Gastroesophageal sphincter (tissue), 4 donors: ENCODE measurements at regions not wholly inside any gene's neighbourhood (a gene's known extent, or its start where the extent isn't known, plus 50 kb on each side); places are given as distances from the start of the nearest gene placed in this dataset.

Experiments
- ATAC-seq: fragments of 150-250 bp; one replicate; pipeline ENCODE4 v1.9.1; 2016; ENCODE audit warnings: mild to moderate bottlenecking, moderate library complexity
- H3K27ac ChIP-seq, 4 donors: fragments of 200-600 bp; sonication (generic) in 3 of 4; 1 replicate in 3 of 4; 2 replicates in 1 of 4; pipeline ENCODE4 v1.5.1; 2016 to 2019
- H3K27me3 ChIP-seq: fragments of 200-600 bp; sonication (generic); one replicate; pipeline ENCODE4 v1.5.1; 2019
- H3K36me3 ChIP-seq, 2 donors: fragments of 200-600 bp; sonication (generic); one replicate each; pipeline ENCODE4 v1.5.1; 2019; ENCODE audit warnings: control low read depth in 1 of 2
- H3K4me1 ChIP-seq, 3 donors: fragments of 200-600 bp; sonication (generic); 1 replicate in 2 of 3; 2 replicates in 1 of 3; pipeline ENCODE4 v1.5.1; 2016 to 2019; ENCODE audit warnings: control low read depth in 2 of 3
- H3K4me3 ChIP-seq, 2 donors: fragments of 200-600 bp; sonication (generic); one replicate each; pipeline ENCODE4 v1.5.1; 2019; ENCODE audit warnings: mild to moderate bottlenecking in 1 of 2, moderate library complexity in 1 of 2
- H3K9me3 ChIP-seq, 3 donors: fragments of 200-600 bp; sonication (generic); one replicate each; pipeline ENCODE4 v1.5.1; 2017 to 2019; ENCODE audit warnings: control low read depth in 2 of 3
- EP300 ChIP-seq: sonication (generic); formaldehyde crosslinking; IDR thresholded peaks from one replicate; pipeline ENCODE4 v1.6.1; 2017; ENCODE audit warnings: antibody characterized with exemption, mild to moderate bottlenecking
- POLR2A ChIP-seq, 2 donors: fragments of 450-650 bp; IDR thresholded peaks; one replicate each; pipeline ENCODE4 v1.6.1; 2017; ENCODE audit warnings: antibody characterized with exemption in 2 of 2, mild to moderate bottlenecking in 2 of 2, moderate library complexity in 1 of 2
- POLR2AphosphoS5 ChIP-seq: sonication (generic); formaldehyde crosslinking; IDR thresholded peaks from one replicate; pipeline ENCODE4 v1.6.1; 2017; ENCODE audit warnings: antibody characterized with exemption
- WGBS, 2 donors: methylation state at CpG; one replicate each; pipeline ENCODE4 v1.1.5; 2018; ENCODE audit warnings: low coverage in 1 of 2; 5-methylcytosine and 5-hydroxymethylcytosine counted together
- TF ChIP-seq, protein P1 (sequence below), 4 experiments: fragments of 200-600 bp in 2 of 4; fragments of 450-650 bp in 2 of 4; sonication (generic) in 1 of 4; IDR thresholded peaks; one replicate each; pipeline ENCODE4 v1.5.1; 2017 to 2019; ENCODE audit warnings: antibody characterized with exemption in 4 of 4, mild to moderate bottlenecking in 2 of 4, moderate library complexity in 2 of 4

DNA sequence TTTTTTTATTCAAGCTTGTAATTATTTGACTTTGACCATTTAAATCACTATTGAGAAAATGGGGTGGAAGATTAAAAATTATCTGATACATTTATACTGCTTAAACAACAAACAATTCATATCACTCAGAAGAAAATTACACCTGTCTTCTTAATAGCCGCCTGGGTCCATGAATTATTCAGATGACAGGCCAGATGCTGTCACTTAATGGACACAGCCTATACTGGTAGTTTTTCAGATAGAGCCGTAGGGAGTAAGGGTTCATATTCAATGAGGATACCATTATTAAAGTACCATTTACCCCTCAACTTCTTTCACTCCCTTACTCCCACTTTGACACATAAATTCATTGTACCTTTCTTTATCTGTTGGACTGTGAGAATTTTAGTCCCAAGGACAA is 1193.4 kb upstream of the MAP3K7 start:
- TF ChIP-seq, protein P1, sequence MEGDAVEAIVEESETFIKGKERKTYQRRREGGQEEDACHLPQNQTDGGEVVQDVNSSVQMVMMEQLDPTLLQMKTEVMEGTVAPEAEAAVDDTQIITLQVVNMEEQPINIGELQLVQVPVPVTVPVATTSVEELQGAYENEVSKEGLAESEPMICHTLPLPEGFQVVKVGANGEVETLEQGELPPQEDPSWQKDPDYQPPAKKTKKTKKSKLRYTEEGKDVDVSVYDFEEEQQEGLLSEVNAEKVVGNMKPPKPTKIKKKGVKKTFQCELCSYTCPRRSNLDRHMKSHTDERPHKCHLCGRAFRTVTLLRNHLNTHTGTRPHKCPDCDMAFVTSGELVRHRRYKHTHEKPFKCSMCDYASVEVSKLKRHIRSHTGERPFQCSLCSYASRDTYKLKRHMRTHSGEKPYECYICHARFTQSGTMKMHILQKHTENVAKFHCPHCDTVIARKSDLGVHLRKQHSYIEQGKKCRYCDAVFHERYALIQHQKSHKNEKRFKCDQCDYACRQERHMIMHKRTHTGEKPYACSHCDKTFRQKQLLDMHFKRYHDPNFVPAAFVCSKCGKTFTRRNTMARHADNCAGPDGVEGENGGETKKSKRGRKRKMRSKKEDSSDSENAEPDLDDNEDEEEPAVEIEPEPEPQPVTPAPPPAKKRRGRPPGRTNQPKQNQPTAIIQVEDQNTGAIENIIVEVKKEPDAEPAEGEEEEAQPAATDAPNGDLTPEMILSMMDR (IDR thresholded peaks at IDR 0.05): no peak
- no peak for TF ChIP-seq EP300
- Histone ChIP-seq H3K27ac (no peak overlapping the region), H3K4me1 (no peaks in the 10 kb centered on the region), H3K9me3 (peaks cover 0 to 11% (median 0%) of the 10 kb centered on the region in 3 donors), H3K4me3 (no peak overlapping the region), H3K27me3 (no peaks in the 10 kb centered on the region), H3K36me3 (no peaks in the 10 kb centered on the region)
- no peak for ATAC-seq
- 72 to 94% methylated on average over 2 of the region's 2 CpGs for WGBS, 2 donors

DNA sequence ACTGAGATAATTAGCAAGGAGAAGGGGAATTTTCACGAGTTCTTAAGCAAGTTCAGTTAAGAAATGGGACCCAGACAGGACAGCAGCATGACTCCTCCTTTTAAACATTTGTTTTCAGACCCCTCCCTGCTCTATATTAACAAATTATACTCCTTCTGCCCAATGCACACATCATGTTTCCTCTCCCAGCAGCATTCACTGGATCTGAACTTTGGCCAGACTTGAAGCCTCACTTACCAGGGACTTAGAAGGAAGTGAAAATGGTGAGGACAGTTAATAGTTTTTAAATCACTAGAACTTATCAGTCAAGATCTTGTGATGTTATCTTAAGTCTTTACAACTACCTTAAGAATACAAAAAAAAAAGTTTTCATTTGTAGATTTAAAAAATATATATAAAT is 1174.7 kb upstream of the MAP3K7 start:
- no peaks in the 10 kb centered on the region for H3K4me1 ChIP-seq
- ATAC-seq: no peak
- no peaks in the 10 kb centered on the region for H3K9me3 ChIP-seq
- no peak overlapping the region for H3K4me3 ChIP-seq
- WGBS, 2 donors: 50 to 80% methylated on average over 1 of the region's 1 CpG
- no peaks in the 10 kb centered on the region for H3K27me3 ChIP-seq
- H3K27ac ChIP-seq: no peak overlapping the region
- no peaks in the 10 kb centered on the region for H3K36me3 ChIP-seq
- TF ChIP-seq, protein P1 (IDR thresholded peaks at IDR 0.05): no peak
- TF ChIP-seq EP300: no peak
- no peak for TF ChIP-seq POLR2AphosphoS5
- no peak for TF ChIP-seq POLR2A (IDR thresholded peaks at IDR 0.05)

DNA sequence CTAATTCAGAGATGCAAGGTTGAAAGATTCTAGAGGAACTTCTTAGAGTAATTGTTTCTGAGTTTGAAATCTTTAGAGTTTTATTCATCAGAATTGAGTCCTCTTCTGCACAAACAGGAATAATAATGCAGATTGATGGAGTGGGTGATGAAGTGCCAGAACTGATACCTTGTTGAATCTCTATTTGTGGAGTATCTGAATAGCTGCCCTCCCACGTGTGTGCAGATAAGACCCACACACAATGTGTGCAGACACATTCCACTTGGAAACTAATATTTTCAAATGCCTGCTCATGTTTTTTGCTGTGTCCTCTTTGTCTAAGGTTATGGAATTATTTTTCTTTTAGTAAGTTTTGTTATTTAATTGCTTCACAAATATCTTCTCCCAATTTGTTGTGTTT is 1167.8 kb upstream of the MAP3K7 start:
- ATAC-seq: no peak
- Histone ChIP-seq H3K27ac (no peak overlapping the region), H3K9me3 (no peaks in the 10 kb centered on the region), H3K4me3 (no peak overlapping the region), H3K36me3 (no peaks in the 10 kb centered on the region), H3K4me1 (no peaks in the 10 kb centered on the region), H3K27me3 (no peaks in the 10 kb centered on the region)
- WGBS, 2 donors: 41 to 44% methylated on average over 1 of the region's 1 CpG
- TF ChIP-seq POLR2A (IDR thresholded peaks at IDR 0.05) (no peak), EP300 (no peak), POLR2AphosphoS5 (no peak)
- TF ChIP-seq, protein P1 (IDR thresholded peaks at IDR 0.05): no peak

DNA sequence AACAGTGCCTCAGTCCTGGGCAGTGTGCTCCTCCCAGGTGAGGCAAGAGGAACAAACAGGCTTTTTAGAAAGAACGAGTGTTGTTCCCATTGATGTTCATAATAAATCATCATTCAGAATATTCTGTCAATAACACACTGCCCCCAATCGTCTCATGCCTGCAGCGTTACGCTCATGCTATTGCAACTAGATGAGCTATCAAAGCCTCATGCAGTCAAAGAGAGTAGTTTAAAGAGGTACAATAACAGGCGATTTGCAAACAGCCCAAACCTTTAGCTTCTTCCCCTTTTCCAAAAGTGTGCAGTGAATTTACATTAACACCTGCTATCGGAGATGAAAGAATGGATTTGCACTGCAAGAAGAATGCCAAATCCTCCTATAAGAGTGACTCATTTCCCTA is 1164.7 kb upstream of the MAP3K7 start:
- H3K36me3 ChIP-seq: no peaks in the 10 kb centered on the region
- 70 to 76% methylated on average over 6 of the region's 6 CpGs for WGBS, 2 donors
- no peak for ATAC-seq

DNA sequence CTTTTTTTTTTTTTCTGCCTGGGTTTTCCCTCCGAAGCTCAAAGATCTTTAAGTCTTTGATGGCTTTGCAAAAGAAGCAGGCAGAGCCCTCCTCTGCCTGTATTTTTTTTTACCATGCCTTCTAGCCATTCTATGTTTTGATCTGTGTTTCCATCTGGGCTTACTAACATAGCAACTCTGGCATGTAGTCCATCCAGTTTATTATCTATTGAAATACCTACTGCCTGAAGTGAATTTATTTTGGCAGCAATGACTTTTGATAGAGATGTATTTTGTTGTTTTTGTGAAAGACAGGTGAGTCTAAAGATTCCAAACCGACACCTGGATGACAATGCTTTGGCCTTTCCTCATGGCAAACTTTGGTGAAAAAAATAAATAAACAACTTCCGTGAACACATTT is 1157.7 kb upstream of the MAP3K7 start:
- TF ChIP-seq POLR2AphosphoS5 (no peak), EP300 (no peak), POLR2A (IDR thresholded peaks at IDR 0.05) (no peak)
- TF ChIP-seq, protein P1 (IDR thresholded peaks at IDR 0.05): no peak
- Histone ChIP-seq H3K27me3 (no peaks in the 10 kb centered on the region), H3K36me3 (no peaks in the 10 kb centered on the region), H3K4me3 (no peak overlapping the region), H3K27ac (no peak overlapping the region), H3K4me1 (no peaks in the 10 kb centered on the region), H3K9me3 (no peaks in the 10 kb centered on the region)
- no peak for ATAC-seq
- 34 to 46% methylated on average over 3 of the region's 3 CpGs for WGBS, 2 donors

More for the DNA sequence above, 1164.7 kb upstream of the MAP3K7 start:
- Histone ChIP-seq H3K4me3 (no peak overlapping the region), H3K4me1 (no peaks in the 10 kb centered on the region), H3K27ac (no peak overlapping the region), H3K9me3 (no peaks in the 10 kb centered on the region), H3K27me3 (no peaks in the 10 kb centered on the region)
- TF ChIP-seq, protein P1 (IDR thresholded peaks at IDR 0.05): no peak
- TF ChIP-seq POLR2AphosphoS5: no peak
